HuH-7.5 (cell line): ENCODE measurements at regions not wholly inside any gene's neighbourhood (a gene's known extent, or its start where the extent isn't known, plus 50 kb on each side); places are given as distances from the start of the nearest gene placed in this dataset.

ENCODE experiments used
- DNase-seq: peaks from one replicate; pipeline ENCODE4 v3.0.0; 2011; ENCODE audit warnings: low spot score

- no peak for DNase-seq
Measured at GRCh38 chr4:38230821-38231563, 270.8 kb downstream of the PTTG2 start.

- no peak for DNase-seq
Measured at GRCh38 chr4:38231626-38232025, 271.4 kb downstream of the PTTG2 start.

GRCh38 chr4:38232741-38233140 is 272.5 kb downstream of the PTTG2 start:
- no peak for DNase-seq

GRCh38 chr4:38233727-38234480 is 273.7 kb downstream of the PTTG2 start:
- DNase-seq = no peak

- DNase-seq = no peak
Measured at GRCh38 chr4:38235354-38235753, 275.2 kb downstream of the PTTG2 start.

- no peak for DNase-seq
Measured at GRCh38 chr4:38236003-38236402, 275.8 kb downstream of the PTTG2 start.

GRCh38 chr4:38236503-38236902 is 276.3 kb downstream of the PTTG2 start:
- no peak for DNase-seq

- no peak for DNase-seq
Measured at GRCh38 chr4:38237139-38237538, 276.9 kb downstream of the PTTG2 start.

GRCh38 chr4:38241541-38241940 is 281.3 kb downstream of the PTTG2 start:
- DNase-seq = no peak

- no peak for DNase-seq
Measured at GRCh38 chr4:38242101-38242500, 281.9 kb downstream of the PTTG2 start.

GRCh38 chr4:38242822-38243387 is 282.7 kb downstream of the PTTG2 start:
- no peak for DNase-seq

- DNase-seq = no peak
Measured at GRCh38 chr4:38243388-38244053, 283.3 kb downstream of the PTTG2 start.

GRCh38 chr4:38254825-38255224 is 294.6 kb downstream of the PTTG2 start:
- no peak for DNase-seq

- DNase-seq = no peak
Measured at GRCh38 chr4:38255572-38255971, 295.4 kb downstream of the PTTG2 start.

GRCh38 chr4:38266616-38267015 is 306.4 kb downstream of the PTTG2 start:
- DNase-seq = no peak

- no peak for DNase-seq
Measured at GRCh38 chr4:38268108-38268820, 308.1 kb downstream of the PTTG2 start.

GRCh38 chr4:38268837-38269236 is 308.6 kb downstream of the PTTG2 start:
- no peak for DNase-seq

GRCh38 chr4:38273407-38273806 is 313.2 kb downstream of the PTTG2 start:
- DNase-seq = no peak

GRCh38 chr4:38275331-38276100 is 315.3 kb downstream of the PTTG2 start:
- DNase-seq = no peak

GRCh38 chr4:38278255-38278654 is 318.1 kb downstream of the PTTG2 start:
- no peak for DNase-seq

GRCh38 chr4:38279077-38279476 is 318.9 kb downstream of the PTTG2 start:
- DNase-seq = no peak
